NOMO-1 (cell line): ENCODE measurements at regions not wholly inside any gene's neighbourhood (a gene's known extent, or its start where the extent isn't known, plus 50 kb on each side); places are given as distances from the start of the nearest gene placed in this dataset.
"Not testable (repeated sequence)": the region's sequence is repeated elsewhere in the genome, so short reads cannot be mapped to it uniquely, and the experiment has no call there.

Experiments
- DNase-seq, 2 experiments: peaks; one replicate each; lab custom pipeline; 2025; ENCODE audit not compliant: unreplicated experiment in 2 of 2; lab: John Stamatoyannopoulos, UW

- no peak for DNase-seq
Observed at GRCh38 chr7:142637240-142637639, 112.0 kb upstream of the PRSS1 start.

- DNase-seq = no peak
Observed at GRCh38 chr7:142636751-142637150, 112.5 kb upstream of the PRSS1 start.

GRCh38 chr7:142636107-142636506 is 113.2 kb upstream of the PRSS1 start:
- DNase-seq = not testable (repeated sequence)

- DNase-seq = peak in 1 of 2 experiments; percentile 6
Observed at GRCh38 chr7:142632271-142633134, 116.8 kb upstream of the PRSS1 start.

- DNase-seq = no peak
Observed at GRCh38 chr7:142629588-142630260, 119.5 kb upstream of the PRSS1 start.

- DNase-seq = no peak
Observed at GRCh38 chr7:142628945-142629344, 120.3 kb upstream of the PRSS1 start.

- DNase-seq = not testable (repeated sequence)
Observed at GRCh38 chr7:142627223-142627622, 122.0 kb upstream of the PRSS1 start.

GRCh38 chr7:142626420-142627035 is 122.7 kb upstream of the PRSS1 start:
- DNase-seq = no peak

- DNase-seq = not testable (repeated sequence)
Observed at GRCh38 chr7:142625216-142625615, 124.1 kb upstream of the PRSS1 start.

GRCh38 chr7:142620402-142620801 is 128.9 kb upstream of the PRSS1 start:
- no peak for DNase-seq

- DNase-seq = no peak
Observed at GRCh38 chr7:142618655-142619351, 130.5 kb upstream of the PRSS1 start.

GRCh38 chr7:142616842-142617241 is 132.4 kb upstream of the PRSS1 start:
- DNase-seq = no peak

- DNase-seq = no peak
Observed at GRCh38 chr7:142616121-142616643, 133.1 kb upstream of the PRSS1 start.

GRCh38 chr7:142615508-142615907 is 133.8 kb upstream of the PRSS1 start:
- no peak for DNase-seq

GRCh38 chr7:142614116-142614515 is 135.2 kb upstream of the PRSS1 start:
- DNase-seq = no peak

GRCh38 chr7:142612237-142612881 is 136.9 kb upstream of the PRSS1 start:
- DNase-seq = no peak

- no peak for DNase-seq
Observed at GRCh38 chr7:142611566-142612236, 137.6 kb upstream of the PRSS1 start.

- no peak for DNase-seq
Observed at GRCh38 chr7:142608630-142609428, 140.4 kb upstream of the PRSS1 start.

GRCh38 chr7:142607351-142607750 is 141.9 kb upstream of the PRSS1 start:
- no peak for DNase-seq
